IPS-18a (cell line): ENCODE measurements at regions not wholly inside any gene's neighbourhood (a gene's known extent, or its start where the extent isn't known, plus 50 kb on each side); places are given as distances from the start of the nearest gene placed in this dataset.

ENCODE experiments used
- H3K27ac ChIP-seq: one replicate; pipeline ENCODE4 v1.5.1; 2013; ENCODE audit warnings: low read length
- H3K27me3 ChIP-seq: one replicate; pipeline ENCODE4 v1.6.1; 2013; ENCODE audit warnings: mild to moderate bottlenecking, low read length; ENCODE audit not compliant: control insufficient read depth, insufficient read depth
- H3K36me3 ChIP-seq: one replicate; pipeline ENCODE4 v1.6.1; 2013; ENCODE audit warnings: low read depth, low read length; ENCODE audit not compliant: control insufficient read depth
- H3K4me1 ChIP-seq: one replicate; pipeline ENCODE4 v1.6.1; 2013; ENCODE audit warnings: low read depth, low read length; ENCODE audit not compliant: control insufficient read depth
- H3K4me3 ChIP-seq: one replicate; pipeline ENCODE4 v1.5.1; 2013; ENCODE audit warnings: low read length
- H3K9ac ChIP-seq: one replicate; pipeline ENCODE4 v1.6.1; 2013; ENCODE audit warnings: mild to moderate bottlenecking, low read length, moderate library complexity
- H3K9me3 ChIP-seq: one replicate; pipeline ENCODE4 v1.6.1; 2013; ENCODE audit warnings: low read depth, low read length; ENCODE audit not compliant: control insufficient read depth

GRCh38 chr2:21310493-21310892, 186.7 kb downstream of the TDRD15 start:
- H3K27ac ChIP-seq, result no peak overlapping the region
- H3K4me3 ChIP-seq, result no peak overlapping the region
- H3K27me3 ChIP-seq, result no peaks in the 10 kb centered on the region
- no peak overlapping the region for H3K9ac ChIP-seq
- H3K9me3 ChIP-seq, result no peaks in the 10 kb centered on the region
- no peaks in the 10 kb centered on the region for H3K4me1 ChIP-seq
- no peaks in the 10 kb centered on the region for H3K36me3 ChIP-seq

- no peaks in the 10 kb centered on the region for H3K4me1 ChIP-seq
- no peaks in the 10 kb centered on the region for H3K27me3 ChIP-seq
- H3K9me3 ChIP-seq, result no peaks in the 10 kb centered on the region
- H3K9ac ChIP-seq, result no peak overlapping the region
- no peak overlapping the region for H3K4me3 ChIP-seq
- H3K36me3 ChIP-seq, result no peaks in the 10 kb centered on the region
- H3K27ac ChIP-seq, result no peak overlapping the region
Observed at GRCh38 chr2:21314322-21314835, 190.6 kb downstream of the TDRD15 start.

DNA sequence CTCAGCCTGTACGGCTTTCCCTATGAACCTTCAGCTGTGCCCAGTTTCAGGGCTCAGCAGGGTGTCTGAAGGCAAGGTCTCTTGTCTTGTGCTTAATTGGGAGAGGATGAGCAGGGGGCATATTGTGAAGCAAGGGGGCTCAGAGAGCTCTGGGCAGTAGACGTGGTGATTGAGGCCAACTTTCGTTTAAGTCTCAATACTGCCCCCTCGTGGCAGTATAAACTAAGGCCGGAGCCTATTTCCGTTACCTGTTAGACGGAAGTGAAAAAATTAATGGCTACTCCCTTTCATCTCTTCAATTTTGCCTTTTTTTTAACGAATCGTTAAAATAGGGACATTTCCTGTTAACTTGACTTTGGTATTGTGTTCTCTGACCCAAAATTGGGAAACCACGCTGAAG, 193.4 kb downstream of the TDRD15 start:
- H3K36me3 ChIP-seq, result no peaks in the 10 kb centered on the region
- H3K9ac ChIP-seq, result no peak overlapping the region
- no peaks in the 10 kb centered on the region for H3K4me1 ChIP-seq
- no peaks in the 10 kb centered on the region for H3K9me3 ChIP-seq
- H3K27ac ChIP-seq, result no peak overlapping the region
- no peak overlapping the region for H3K4me3 ChIP-seq
- H3K27me3 ChIP-seq, result no peaks in the 10 kb centered on the region

DNA sequence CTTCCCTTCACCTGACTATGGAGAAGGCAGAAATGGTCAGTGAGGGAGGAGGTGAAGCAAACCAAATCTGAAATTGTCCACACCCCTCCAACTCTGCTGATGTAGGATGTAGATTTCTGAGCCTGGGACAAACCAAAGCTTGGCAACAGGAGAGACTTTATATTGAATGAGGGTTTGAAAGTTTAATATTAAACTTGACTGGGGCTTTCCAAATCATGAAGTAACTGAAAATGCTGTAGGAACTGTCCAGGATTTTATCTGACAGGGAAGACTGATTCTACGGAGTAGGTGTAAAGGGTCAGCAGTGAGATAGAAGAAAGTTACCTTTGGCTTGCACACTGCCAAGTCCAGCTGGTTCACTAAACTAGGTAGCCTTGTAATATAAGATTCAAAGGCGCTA, 194.5 kb downstream of the TDRD15 start:
- no peaks in the 10 kb centered on the region for H3K4me1 ChIP-seq
- H3K27ac ChIP-seq, result no peak overlapping the region
- no peak overlapping the region for H3K4me3 ChIP-seq
- H3K9me3 ChIP-seq, result no peaks in the 10 kb centered on the region
- H3K9ac ChIP-seq, result no peak overlapping the region
- H3K36me3 ChIP-seq, result no peaks in the 10 kb centered on the region
- no peaks in the 10 kb centered on the region for H3K27me3 ChIP-seq

- H3K27me3 ChIP-seq, result no peaks in the 10 kb centered on the region
- H3K36me3 ChIP-seq, result no peaks in the 10 kb centered on the region
- no peak overlapping the region for H3K9ac ChIP-seq
- H3K9me3 ChIP-seq, result no peaks in the 10 kb centered on the region
- no peak overlapping the region for H3K4me3 ChIP-seq
- no peak overlapping the region for H3K27ac ChIP-seq
- no peaks in the 10 kb centered on the region for H3K4me1 ChIP-seq
Observed at GRCh38 chr2:21326152-21326551, 202.4 kb downstream of the TDRD15 start.

GRCh38 chr2:21328177-21328576, 204.4 kb downstream of the TDRD15 start:
- Histone ChIP-seq H3K27ac (no peak overlapping the region), H3K4me3 (no peak overlapping the region), H3K36me3 (no peaks in the 10 kb centered on the region), H3K9ac (no peak overlapping the region), H3K9me3 (no peaks in the 10 kb centered on the region), H3K27me3 (no peaks in the 10 kb centered on the region), H3K4me1 (peaks cover 2% of the 10 kb centered on the region)

GRCh38 chr2:21330786-21331391, 207.1 kb downstream of the TDRD15 start:
- Histone ChIP-seq H3K9ac (no peak overlapping the region), H3K36me3 (no peaks in the 10 kb centered on the region), H3K27me3 (no peaks in the 10 kb centered on the region), H3K4me3 (no peak overlapping the region), H3K9me3 (peaks cover 5% of the 10 kb centered on the region), H3K27ac (no peak overlapping the region), H3K4me1 (peaks cover 3% of the 10 kb centered on the region)

- Histone ChIP-seq H3K9ac (no peak overlapping the region), H3K27ac (no peak overlapping the region), H3K4me1 (peaks cover 3% of the 10 kb centered on the region), H3K9me3 (peaks cover 5% of the 10 kb centered on the region), H3K4me3 (no peak overlapping the region), H3K36me3 (no peaks in the 10 kb centered on the region), H3K27me3 (no peaks in the 10 kb centered on the region)
Observed at GRCh38 chr2:21331625-21332370, 208.0 kb downstream of the TDRD15 start.

DNA sequence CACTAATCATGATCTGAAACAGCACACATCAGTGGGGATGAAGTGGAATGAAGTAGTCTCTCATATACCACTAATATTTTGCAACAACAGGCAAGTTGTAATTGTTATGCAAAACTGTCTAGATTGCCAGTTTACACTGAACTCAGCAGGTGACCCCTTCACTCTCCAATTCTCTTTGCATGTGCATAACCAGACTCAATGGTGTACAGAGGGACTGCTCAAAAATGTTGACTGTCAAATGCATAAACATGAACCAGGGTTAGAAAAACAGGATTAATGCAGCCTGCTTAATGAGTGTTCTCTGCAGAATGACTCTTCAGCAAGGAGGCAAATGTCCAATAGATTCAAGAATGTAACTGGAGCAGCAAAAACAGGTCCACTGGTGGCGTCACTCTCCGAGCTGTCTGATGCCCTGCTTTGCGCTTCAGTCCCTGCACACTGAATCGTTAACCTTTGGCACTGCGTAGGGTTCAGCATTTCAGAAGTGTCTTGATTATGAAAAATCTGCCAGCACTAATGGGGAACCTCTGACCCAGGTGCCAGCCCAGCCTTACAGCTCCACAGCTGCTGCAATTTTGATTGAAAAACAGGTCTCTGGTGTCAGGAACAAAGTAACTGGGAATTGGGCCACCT, 209.3 kb downstream of the TDRD15 start:
- H3K9ac ChIP-seq, result no peak overlapping the region
- H3K36me3 ChIP-seq, result no peaks in the 10 kb centered on the region
- H3K4me1 ChIP-seq, result peaks cover 3% of the 10 kb centered on the region
- peaks cover 5% of the 10 kb centered on the region for H3K9me3 ChIP-seq
- no peak overlapping the region for H3K4me3 ChIP-seq
- no peaks in the 10 kb centered on the region for H3K27me3 ChIP-seq
- H3K27ac ChIP-seq, result no peak overlapping the region

DNA sequence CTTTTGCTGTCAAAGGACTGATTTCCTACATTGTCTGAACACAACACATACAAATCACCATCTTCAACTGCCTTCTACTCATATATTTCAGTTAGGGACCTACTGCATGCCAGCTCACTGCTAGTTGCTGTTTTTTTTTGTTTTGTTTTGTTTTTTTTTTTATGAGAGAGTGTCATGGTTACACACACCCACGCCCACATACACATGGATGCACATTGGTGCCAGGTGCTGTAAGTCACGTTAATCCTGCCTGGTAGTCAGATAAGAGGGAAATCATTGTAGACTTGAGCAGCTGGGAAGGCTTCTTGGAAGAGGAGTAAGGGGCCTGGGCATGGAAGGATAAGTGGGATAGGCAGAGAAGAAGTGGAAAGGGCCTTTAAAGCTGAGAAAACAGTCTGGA, 209.9 kb downstream of the TDRD15 start:
- no peak overlapping the region for H3K4me3 ChIP-seq
- H3K9me3 ChIP-seq, result peaks cover 5% of the 10 kb centered on the region
- no peak overlapping the region for H3K9ac ChIP-seq
- H3K36me3 ChIP-seq, result no peaks in the 10 kb centered on the region
- H3K4me1 ChIP-seq, result peaks cover 3% of the 10 kb centered on the region
- no peaks in the 10 kb centered on the region for H3K27me3 ChIP-seq
- no peak overlapping the region for H3K27ac ChIP-seq

GRCh38 chr2:21346984-21347383, 223.2 kb downstream of the TDRD15 start:
- H3K9ac ChIP-seq, result no peak overlapping the region
- H3K4me3 ChIP-seq, result no peak overlapping the region
- no peaks in the 10 kb centered on the region for H3K36me3 ChIP-seq
- H3K4me1 ChIP-seq, result no peaks in the 10 kb centered on the region
- H3K27me3 ChIP-seq, result no peaks in the 10 kb centered on the region
- H3K9me3 ChIP-seq, result no peaks in the 10 kb centered on the region
- H3K27ac ChIP-seq, result no peak overlapping the region
